ENCODE measurements at regions not wholly inside any gene's neighbourhood (a gene's known extent, or its start where the extent isn't known, plus 50 kb on each side); places are given as distances from the start of the nearest gene placed in this dataset.

- peaks cover 19% of the 10 kb centered on the region for H3K27me3 ChIP-seq (ENCODE audit: insufficient read depth, low read depth, severe bottlenecking)
- no peak for DNase-seq
- TF ChIP-seq, protein P1, sequence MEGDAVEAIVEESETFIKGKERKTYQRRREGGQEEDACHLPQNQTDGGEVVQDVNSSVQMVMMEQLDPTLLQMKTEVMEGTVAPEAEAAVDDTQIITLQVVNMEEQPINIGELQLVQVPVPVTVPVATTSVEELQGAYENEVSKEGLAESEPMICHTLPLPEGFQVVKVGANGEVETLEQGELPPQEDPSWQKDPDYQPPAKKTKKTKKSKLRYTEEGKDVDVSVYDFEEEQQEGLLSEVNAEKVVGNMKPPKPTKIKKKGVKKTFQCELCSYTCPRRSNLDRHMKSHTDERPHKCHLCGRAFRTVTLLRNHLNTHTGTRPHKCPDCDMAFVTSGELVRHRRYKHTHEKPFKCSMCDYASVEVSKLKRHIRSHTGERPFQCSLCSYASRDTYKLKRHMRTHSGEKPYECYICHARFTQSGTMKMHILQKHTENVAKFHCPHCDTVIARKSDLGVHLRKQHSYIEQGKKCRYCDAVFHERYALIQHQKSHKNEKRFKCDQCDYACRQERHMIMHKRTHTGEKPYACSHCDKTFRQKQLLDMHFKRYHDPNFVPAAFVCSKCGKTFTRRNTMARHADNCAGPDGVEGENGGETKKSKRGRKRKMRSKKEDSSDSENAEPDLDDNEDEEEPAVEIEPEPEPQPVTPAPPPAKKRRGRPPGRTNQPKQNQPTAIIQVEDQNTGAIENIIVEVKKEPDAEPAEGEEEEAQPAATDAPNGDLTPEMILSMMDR (IDR thresholded peaks at IDR 0.05; ENCODE audit: low read depth, low read length), result no peak
These were observed 119.6 kb downstream of the MTX2 start for GRCh38 chr2:176388861-176389260.

GRCh38 chr2:176390276-176391147, 121.3 kb downstream of the MTX2 start:
- peaks cover 13% of the 10 kb centered on the region for H3K27me3 ChIP-seq (ENCODE audit: insufficient read depth, low read depth, severe bottlenecking)
- DNase-seq, result no peak
- TF ChIP-seq, protein P1 (IDR thresholded peaks at IDR 0.05; ENCODE audit: low read depth, low read length), result no peak
- H3K9me3 ChIP-seq (ENCODE audit: severe bottlenecking), result no peaks in the 10 kb centered on the region
- H3K36me3 ChIP-seq, result no peaks in the 10 kb centered on the region
- no peak overlapping the region for H3K4me3 ChIP-seq (ENCODE audit: low read depth, low read length)
- H3K27ac ChIP-seq, result no peak overlapping the region

More at GRCh38 chr2:176388861-176389260, 119.6 kb downstream of the MTX2 start:
- no peak overlapping the region for H3K27ac ChIP-seq
- H3K9me3 ChIP-seq (ENCODE audit: severe bottlenecking), result no peaks in the 10 kb centered on the region
- H3K4me3 ChIP-seq (ENCODE audit: low read depth, low read length), result no peak overlapping the region
- H3K36me3 ChIP-seq, result no peaks in the 10 kb centered on the region

DNA sequence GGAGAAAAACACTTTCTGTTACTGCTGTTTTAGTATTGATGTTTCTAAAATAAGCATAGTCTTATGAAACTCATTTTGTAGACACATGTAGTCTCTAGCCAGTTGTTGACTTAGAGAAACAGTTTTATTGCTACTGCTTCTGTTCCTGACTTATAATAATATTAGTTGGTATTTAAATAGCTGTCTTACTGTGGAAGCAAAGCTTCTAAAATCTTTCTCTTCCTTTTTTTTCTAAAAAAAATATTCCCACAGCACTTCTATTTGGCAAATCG, 121.8 kb downstream of the MTX2 start:
- DNase-seq, result no peak
- Histone ChIP-seq H3K4me3 (ENCODE audit: low read depth, low read length) (no peak overlapping the region), H3K9me3 (ENCODE audit: severe bottlenecking) (no peaks in the 10 kb centered on the region), H3K27ac (no peak overlapping the region), H3K36me3 (no peaks in the 10 kb centered on the region), H3K27me3 (ENCODE audit: insufficient read depth, low read depth, severe bottlenecking) (peaks cover 13% of the 10 kb centered on the region)
- TF ChIP-seq, protein P1 (IDR thresholded peaks at IDR 0.05; ENCODE audit: low read depth, low read length), result no peak

DNA sequence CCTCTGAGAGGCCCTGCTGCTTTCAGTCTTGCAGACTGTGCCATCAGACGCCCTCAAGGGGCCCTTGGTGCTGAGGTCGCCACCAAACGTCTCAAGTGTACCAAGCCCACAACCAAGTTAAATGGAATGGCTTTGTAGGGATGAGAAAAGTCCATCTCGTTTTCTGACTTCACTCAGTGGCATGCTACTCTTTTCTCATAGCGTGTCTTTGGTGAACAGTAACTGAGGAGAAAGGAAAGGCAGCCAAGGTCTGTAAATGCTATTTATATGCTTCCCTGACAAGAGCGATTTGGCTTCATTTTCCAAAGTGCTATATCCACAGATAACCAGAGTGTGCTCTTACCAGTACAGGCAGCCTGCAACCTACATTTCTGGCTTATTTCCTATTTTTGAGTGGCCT, 123.0 kb downstream of the MTX2 start:
- TF ChIP-seq, protein P1 (IDR thresholded peaks at IDR 0.05; ENCODE audit: low read depth, low read length), result no peak
- Histone ChIP-seq H3K4me3 (ENCODE audit: low read depth, low read length) (no peak overlapping the region), H3K36me3 (no peaks in the 10 kb centered on the region), H3K9me3 (ENCODE audit: severe bottlenecking) (no peaks in the 10 kb centered on the region), H3K27ac (no peak overlapping the region), H3K27me3 (ENCODE audit: insufficient read depth, low read depth, severe bottlenecking) (peaks cover 13% of the 10 kb centered on the region)
- no peak for DNase-seq

DNA sequence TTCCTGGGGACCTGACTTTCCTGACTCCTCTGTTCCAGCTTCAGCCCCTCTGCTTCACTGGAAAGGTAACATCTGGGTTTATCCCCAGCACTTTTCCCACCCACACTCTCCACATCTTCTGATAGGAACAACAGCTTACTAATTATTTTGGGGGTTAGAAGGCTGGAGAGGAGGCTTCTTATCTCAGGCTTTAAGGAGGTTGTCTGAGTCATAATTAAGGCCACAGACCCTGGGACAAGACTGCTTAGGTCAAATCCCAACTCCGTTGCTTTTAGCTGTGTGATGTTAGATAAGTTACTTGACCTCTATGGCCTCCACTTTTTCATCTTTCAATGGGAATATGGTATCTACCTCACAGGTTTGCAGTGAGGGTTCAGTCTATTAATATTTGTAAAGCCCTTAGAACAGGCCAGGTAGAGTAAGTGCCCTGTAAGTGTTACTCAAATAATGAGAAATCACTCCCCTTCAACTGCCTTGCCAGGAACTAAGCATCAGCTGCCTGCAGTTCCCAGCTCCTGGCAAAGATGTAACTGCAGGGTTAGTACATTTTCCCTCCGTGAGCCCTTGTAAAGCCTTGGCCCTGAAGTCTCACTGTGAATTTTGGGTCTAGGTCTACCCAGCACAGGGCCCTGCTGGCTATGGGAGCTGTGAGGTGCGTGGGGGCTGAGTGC, 123.6 kb downstream of the MTX2 start:
- peaks cover 7% of the 10 kb centered on the region for H3K27me3 ChIP-seq (ENCODE audit: insufficient read depth, low read depth, severe bottlenecking)
- H3K27ac ChIP-seq, result no peak overlapping the region
- H3K4me3 ChIP-seq (ENCODE audit: low read depth, low read length), result no peak overlapping the region
- H3K9me3 ChIP-seq (ENCODE audit: severe bottlenecking), result no peaks in the 10 kb centered on the region
- TF ChIP-seq, protein P1 (IDR thresholded peaks at IDR 0.05; ENCODE audit: low read depth, low read length), result no peak
- DNase-seq, result no peak
- H3K36me3 ChIP-seq, result no peaks in the 10 kb centered on the region

All from WERI-Rb-1 (cell line).